GM19324 (cell line): ENCODE measurements at regions not wholly inside any gene's neighbourhood (a gene's known extent, or its start where the extent isn't known, plus 50 kb on each side); places are given as distances from the start of the nearest gene placed in this dataset.
"Not testable (repeated sequence)": the region's sequence is repeated elsewhere in the genome, so short reads cannot be mapped to it uniquely, and the experiment has no call there.

Experiments
- ATAC-seq: cut with Tn5 transposase; IDR thresholded peaks from one replicate; pipeline ENCODE4 v1.9.1; 2021; ENCODE audit warnings: mild to moderate bottlenecking, moderate library complexity; ENCODE audit not compliant: unreplicated experiment, low FRiP score

- ATAC-seq = no peak
Observed at GRCh38 chr20:24418731-24419130, 50.7 kb upstream of the SYNDIG1 start.

- ATAC-seq = no peak
Observed at GRCh38 chr20:24417485-24417884, 51.9 kb upstream of the SYNDIG1 start.

GRCh38 chr20:24415444-24415843 is 54.0 kb upstream of the SYNDIG1 start:
- ATAC-seq = not testable (repeated sequence)

- ATAC-seq = no peak
Observed at GRCh38 chr20:24411834-24412216, 57.6 kb upstream of the SYNDIG1 start.

GRCh38 chr20:24411003-24411833 is 58.2 kb upstream of the SYNDIG1 start:
- no peak for ATAC-seq

GRCh38 chr20:24407151-24407550 is 62.3 kb upstream of the SYNDIG1 start:
- no peak for ATAC-seq

- no peak for ATAC-seq
Observed at GRCh38 chr20:24406750-24407149, 62.7 kb upstream of the SYNDIG1 start.

- no peak for ATAC-seq
Observed at GRCh38 chr20:24406251-24406650, 63.2 kb upstream of the SYNDIG1 start.

GRCh38 chr20:24405810-24406209 is 63.6 kb upstream of the SYNDIG1 start:
- no peak for ATAC-seq

GRCh38 chr20:24403406-24403805 is 66.0 kb upstream of the SYNDIG1 start:
- ATAC-seq = no peak

- ATAC-seq = no peak
Observed at GRCh38 chr20:24402188-24402587, 67.2 kb upstream of the SYNDIG1 start.

GRCh38 chr20:24395151-24395550 is 74.3 kb upstream of the SYNDIG1 start:
- no peak for ATAC-seq

GRCh38 chr20:24393903-24394302 is 75.5 kb upstream of the SYNDIG1 start:
- ATAC-seq = no peak

GRCh38 chr20:24392612-24393011 is 76.8 kb upstream of the SYNDIG1 start:
- no peak for ATAC-seq

- no peak for ATAC-seq
Observed at GRCh38 chr20:24389686-24390085, 79.7 kb upstream of the SYNDIG1 start.

- no peak for ATAC-seq
Observed at GRCh38 chr20:24388828-24389380, 80.5 kb upstream of the SYNDIG1 start.

- ATAC-seq = no peak
Observed at GRCh38 chr20:24385547-24385946, 83.9 kb upstream of the SYNDIG1 start.

GRCh38 chr20:24384865-24385264 is 84.6 kb upstream of the SYNDIG1 start:
- no peak for ATAC-seq

- no peak for ATAC-seq
Observed at GRCh38 chr20:24382743-24383142, 86.7 kb upstream of the SYNDIG1 start.

GRCh38 chr20:24382331-24382730 is 87.1 kb upstream of the SYNDIG1 start:
- ATAC-seq = no peak

- ATAC-seq = no peak
Observed at GRCh38 chr20:24381886-24382285, 87.5 kb upstream of the SYNDIG1 start.

- ATAC-seq = no peak
Observed at GRCh38 chr20:24379484-24379927, 89.9 kb upstream of the SYNDIG1 start.
